ENCODE measurements at regions not wholly inside any gene's neighbourhood (a gene's known extent, or its start where the extent isn't known, plus 50 kb on each side); places are given as distances from the start of the nearest gene placed in this dataset.

- intact Hi-C loops (cut with DNase I) = no loop called here
- no peak overlapping the region for H3K4me3 ChIP-seq
- 15 to 22% (median 17%) methylated on average over 1 of the region's 1 CpG for WGBS, 3 donors
- no peak for TF ChIP-seq CTCF (IDR thresholded peaks at IDR 0.05)
- H3K27ac ChIP-seq = no peak overlapping the region
- H3K36me3 ChIP-seq (ENCODE audit: insufficient read depth in 1 of 2, low read depth in 1 of 2) = no peaks in the 10 kb centered on the region
- no peak for ATAC-seq
- peaks cover 4% of the 10 kb centered on the region for H3K9me3 ChIP-seq
- DNase-seq = no peak
- no peaks in the 10 kb centered on the region for H3K4me1 ChIP-seq
- no peaks in the 10 kb centered on the region for H3K27me3 ChIP-seq (ENCODE audit: insufficient read depth in 3 of 3, low read length in 2 of 3)
Measured at GRCh38 chr13:80727321-80727975, 386.5 kb upstream of the SPRY2 start.

GRCh38 chr13:80726868-80727267, 385.9 kb upstream of the SPRY2 start:
- peaks cover 4% of the 10 kb centered on the region for H3K9me3 ChIP-seq
- ATAC-seq = no peak

GRCh38 chr13:80721689-80722088, 380.8 kb upstream of the SPRY2 start:
- DNase-seq = no peak
- no peaks in the 10 kb centered on the region for H3K36me3 ChIP-seq (ENCODE audit: insufficient read depth in 1 of 2, low read depth in 1 of 2)
- TF ChIP-seq CTCF (IDR thresholded peaks at IDR 0.05) = no peak
- H3K27me3 ChIP-seq (ENCODE audit: insufficient read depth in 3 of 3, low read length in 2 of 3) = no peaks in the 10 kb centered on the region
- H3K4me3 ChIP-seq = no peak overlapping the region
- no peaks in the 10 kb centered on the region for H3K4me1 ChIP-seq
- intact Hi-C loops (cut with DNase I) = no loop called here
- no peak for ATAC-seq
- no peak overlapping the region for H3K27ac ChIP-seq
- H3K9me3 ChIP-seq = no peaks in the 10 kb centered on the region
- WGBS, 3 donors = 2 to 46% (median 43%) methylated on average over 1 of the region's 1 CpG

More at GRCh38 chr13:80726868-80727267, 385.9 kb upstream of the SPRY2 start:
- Histone ChIP-seq H3K4me3 (no peak overlapping the region), H3K4me1 (no peaks in the 10 kb centered on the region), H3K27me3 (ENCODE audit: insufficient read depth in 3 of 3, low read length in 2 of 3) (no peaks in the 10 kb centered on the region), H3K27ac (no peak overlapping the region), H3K36me3 (ENCODE audit: insufficient read depth in 1 of 2, low read depth in 1 of 2) (no peaks in the 10 kb centered on the region)
- no peak for DNase-seq
- TF ChIP-seq CTCF (IDR thresholded peaks at IDR 0.05) = no peak
- intact Hi-C loops (cut with DNase I) = no loop called here

- no peak overlapping the region for H3K27ac ChIP-seq
- no peaks in the 10 kb centered on the region for H3K36me3 ChIP-seq (ENCODE audit: insufficient read depth in 1 of 2, low read depth in 1 of 2)
- no peaks in the 10 kb centered on the region for H3K27me3 ChIP-seq (ENCODE audit: insufficient read depth in 3 of 3, low read length in 2 of 3)
- H3K4me3 ChIP-seq = no peak overlapping the region
- 94 to 100% (median 97%) methylated on average over 1 of the region's 1 CpG for WGBS, 3 donors
- DNase-seq = no peak
- no peaks in the 10 kb centered on the region for H3K4me1 ChIP-seq
- no peak for TF ChIP-seq CTCF (IDR thresholded peaks at IDR 0.05)
- no peaks in the 10 kb centered on the region for H3K9me3 ChIP-seq
- ATAC-seq = no peak
- intact Hi-C loops (cut with DNase I) = no loop called here
Measured at GRCh38 chr13:80718970-80719369, 378.0 kb upstream of the SPRY2 start.

- WGBS, 3 donors = 95 to 97% (median 96%) methylated on average over 4 of the region's 4 CpGs
- Histone ChIP-seq H3K9me3 (no peaks in the 10 kb centered on the region), H3K4me1 (no peaks in the 10 kb centered on the region), H3K27me3 (ENCODE audit: insufficient read depth in 3 of 3, low read length in 2 of 3) (no peaks in the 10 kb centered on the region), H3K4me3 (no peak overlapping the region), H3K36me3 (ENCODE audit: insufficient read depth in 1 of 2, low read depth in 1 of 2) (no peaks in the 10 kb centered on the region), H3K27ac (no peak overlapping the region)
- ATAC-seq = no peak
- intact Hi-C loops (cut with DNase I) = no loop called here
- TF ChIP-seq CTCF (IDR thresholded peaks at IDR 0.05) = no peak
- no peak for DNase-seq
Measured at GRCh38 chr13:80717776-80718175, 376.9 kb upstream of the SPRY2 start.
